HG03432 (cell line): ENCODE measurements at regions not wholly inside any gene's neighbourhood (a gene's known extent, or its start where the extent isn't known, plus 50 kb on each side); places are given as distances from the start of the nearest gene placed in this dataset.
A peak's percentile ranks its signal among the peaks of the same experiment; 100 is the strongest.

Source experiments
- ATAC-seq: cut with Tn5 transposase; IDR thresholded peaks from one replicate; pipeline ENCODE4 v1.9.1; 2021; ENCODE audit warnings: mild to moderate bottlenecking, moderate library complexity; ENCODE audit not compliant: unreplicated experiment

DNA sequence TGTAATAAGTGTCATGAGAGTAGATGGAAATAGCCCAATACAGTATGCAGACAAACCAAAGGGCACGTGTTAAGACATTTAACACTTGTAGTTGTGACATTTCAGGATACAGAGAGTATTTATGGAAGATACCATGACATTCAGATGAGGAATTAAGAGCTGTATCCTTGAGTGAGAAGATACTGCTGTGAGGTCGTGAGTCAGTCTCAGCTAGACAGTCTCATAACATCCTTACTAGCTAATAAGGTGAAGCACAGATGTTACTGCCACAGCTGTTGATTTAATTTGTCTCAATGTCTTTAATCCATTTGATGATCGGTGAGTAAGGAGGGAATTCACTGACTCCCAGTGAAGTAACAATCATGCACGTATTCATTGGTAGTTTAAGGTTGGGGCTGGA lies 288.0 kb upstream of the AKR1E2 start:
- ATAC-seq = no peak

DNA sequence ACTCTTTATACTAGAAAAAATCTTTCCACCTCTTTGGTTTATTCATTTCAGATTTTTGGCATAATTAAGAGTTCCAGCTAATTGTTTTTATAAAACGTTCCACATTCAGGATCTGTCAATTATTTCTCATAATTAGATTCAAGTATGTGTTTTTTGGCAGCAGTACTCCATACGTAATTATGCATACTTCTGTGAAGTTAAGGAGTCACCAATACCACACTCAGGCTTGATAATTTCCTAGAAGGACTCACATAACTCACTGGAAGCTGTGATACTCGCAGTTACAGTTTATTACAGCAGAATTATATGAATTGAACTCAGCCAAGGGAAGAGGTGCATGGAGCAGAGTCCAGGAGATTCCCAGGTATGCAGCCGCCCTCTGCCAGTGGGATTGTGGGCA lies 290.5 kb upstream of the AKR1E2 start:
- ATAC-seq = no peak

DNA sequence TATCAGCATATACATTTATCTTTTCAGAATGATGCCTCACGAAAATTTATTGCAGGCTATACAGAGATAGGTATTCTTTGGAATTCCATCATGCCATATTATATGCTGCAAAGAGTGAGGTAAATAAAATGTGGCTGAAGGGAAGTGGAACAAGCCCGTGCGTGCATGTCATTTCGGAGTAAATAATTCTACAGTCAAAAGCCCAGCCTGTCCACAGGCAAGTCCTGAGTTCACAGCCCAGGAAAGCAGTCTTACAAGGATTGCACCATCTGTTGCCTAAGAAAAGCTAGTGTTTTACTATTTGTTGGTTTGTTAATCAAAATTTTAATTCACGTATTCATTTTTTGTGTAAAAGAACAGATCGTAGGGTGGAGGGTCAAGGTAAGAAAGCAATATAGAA lies 292.4 kb upstream of the AKR1E2 start:
- no peak for ATAC-seq

GRCh38 chr10:4532976-4533375 lies 293.0 kb upstream of the AKR1E2 start:
- ATAC-seq = no peak

- ATAC-seq = no peak
Measured at GRCh38 chr10:4532467-4532866, 293.5 kb upstream of the AKR1E2 start.

DNA sequence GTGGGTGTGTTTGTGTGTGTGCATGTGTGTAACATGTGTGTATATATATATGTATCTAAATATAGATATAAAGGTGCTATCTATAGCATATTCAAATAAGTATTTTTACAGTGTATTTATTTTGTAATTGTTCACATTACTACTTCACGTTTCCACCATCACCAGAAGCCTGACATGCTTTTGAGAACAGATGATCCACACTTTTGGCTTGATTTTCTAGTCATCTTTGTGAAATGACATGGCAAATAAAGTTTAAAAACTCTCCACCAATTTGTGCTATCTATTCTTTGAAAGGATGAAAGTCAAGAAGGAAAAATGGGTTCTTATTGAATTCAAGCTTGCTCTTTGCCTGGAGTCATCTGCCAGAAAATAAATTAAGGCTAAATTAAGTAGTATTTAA lies 294.0 kb upstream of the AKR1E2 start:
- ATAC-seq = no peak

DNA sequence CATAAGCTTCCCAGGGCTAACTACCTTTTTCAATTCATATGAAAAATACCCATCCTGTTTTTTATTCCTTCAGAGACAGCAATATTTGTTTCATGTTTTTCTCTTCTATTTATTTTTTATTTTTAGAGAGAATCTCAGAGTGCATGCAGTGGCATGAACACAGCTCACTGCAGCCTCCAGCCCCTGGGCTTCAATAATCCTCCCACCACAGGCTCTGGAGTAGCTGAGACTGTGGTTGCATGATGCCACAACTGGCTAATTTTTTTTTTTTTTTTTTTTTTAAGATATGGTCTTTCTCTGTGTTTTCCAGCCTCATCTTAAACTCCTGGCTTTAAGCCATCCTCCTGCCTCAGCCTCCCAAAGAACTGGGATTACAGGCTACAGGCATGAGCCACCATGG lies 296.7 kb upstream of the AKR1E2 start:
- ATAC-seq = no peak

DNA sequence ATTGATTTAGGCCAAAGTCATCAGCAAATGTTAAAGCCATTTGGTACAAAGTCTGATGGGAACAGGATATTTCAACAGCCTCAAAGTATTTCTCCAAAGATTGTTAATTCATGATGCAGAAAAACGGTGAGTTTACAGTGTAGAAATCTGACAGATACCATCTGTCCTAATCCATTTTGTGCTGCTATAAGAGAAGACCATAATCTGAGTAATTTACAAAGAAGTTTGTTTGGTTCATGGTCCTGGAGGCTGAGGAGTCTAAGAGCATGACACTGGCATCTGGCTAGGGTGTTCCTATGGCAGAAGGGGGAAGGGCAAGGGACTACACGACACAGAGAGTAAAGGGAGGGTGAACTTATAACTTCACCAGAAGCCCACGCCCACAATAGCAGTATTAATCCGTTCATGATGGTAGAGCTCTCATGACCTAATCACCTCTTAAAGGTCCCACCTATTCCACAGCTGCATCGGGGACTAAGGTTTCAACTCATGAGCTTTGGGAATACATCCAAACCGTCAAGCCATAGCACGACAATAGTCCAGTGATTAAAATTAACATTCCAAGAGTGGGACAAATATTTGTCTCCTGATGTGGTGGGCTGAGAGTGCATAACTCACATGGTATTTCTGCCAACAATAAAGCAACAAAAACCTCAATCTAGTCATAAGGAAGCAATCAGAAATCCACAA lies 298.6 kb upstream of the AKR1E2 start:
- no peak for ATAC-seq

DNA sequence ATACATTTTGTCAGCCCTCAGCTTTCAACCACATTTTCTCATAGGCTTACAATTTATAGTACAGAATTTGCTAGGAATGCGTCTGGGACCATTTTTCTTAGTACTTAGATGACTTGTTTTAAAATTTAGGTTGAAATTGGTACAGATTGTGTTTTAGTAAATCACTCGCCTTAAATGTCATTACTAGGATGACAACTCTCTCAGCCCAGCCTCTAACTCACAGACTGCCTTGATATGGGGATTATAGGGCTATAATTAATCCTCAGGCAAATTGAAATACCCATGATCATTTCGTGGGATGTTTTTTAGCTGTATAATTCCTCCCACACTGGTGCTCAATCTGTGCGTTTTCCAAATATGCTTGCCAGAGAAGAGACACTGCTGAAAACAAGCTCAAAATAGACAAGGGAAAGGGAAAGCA lies 299.7 kb upstream of the AKR1E2 start:
- ATAC-seq = no peak

DNA sequence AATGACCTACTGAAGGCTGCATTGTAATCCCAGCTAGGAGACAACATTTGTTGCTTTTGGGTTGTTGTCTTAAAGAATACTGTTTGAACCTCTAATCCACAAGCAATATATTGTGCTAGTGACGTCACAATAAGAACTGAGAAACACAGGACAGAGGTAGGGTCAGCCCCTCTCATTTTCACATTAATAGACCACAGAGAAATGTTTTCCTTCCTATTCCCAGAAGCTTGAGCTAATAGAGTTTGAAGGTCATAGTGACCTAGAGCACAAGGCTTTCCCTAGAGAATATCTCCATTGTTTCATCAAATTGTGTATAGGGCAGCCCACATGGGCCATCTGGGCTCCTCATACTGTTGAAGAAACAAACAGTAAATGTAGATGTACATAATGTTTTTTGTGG lies 300.9 kb upstream of the AKR1E2 start:
- no peak for ATAC-seq

GRCh38 chr10:4522296-4523000 lies 303.6 kb upstream of the AKR1E2 start:
- ATAC-seq = peak; percentile 90

DNA sequence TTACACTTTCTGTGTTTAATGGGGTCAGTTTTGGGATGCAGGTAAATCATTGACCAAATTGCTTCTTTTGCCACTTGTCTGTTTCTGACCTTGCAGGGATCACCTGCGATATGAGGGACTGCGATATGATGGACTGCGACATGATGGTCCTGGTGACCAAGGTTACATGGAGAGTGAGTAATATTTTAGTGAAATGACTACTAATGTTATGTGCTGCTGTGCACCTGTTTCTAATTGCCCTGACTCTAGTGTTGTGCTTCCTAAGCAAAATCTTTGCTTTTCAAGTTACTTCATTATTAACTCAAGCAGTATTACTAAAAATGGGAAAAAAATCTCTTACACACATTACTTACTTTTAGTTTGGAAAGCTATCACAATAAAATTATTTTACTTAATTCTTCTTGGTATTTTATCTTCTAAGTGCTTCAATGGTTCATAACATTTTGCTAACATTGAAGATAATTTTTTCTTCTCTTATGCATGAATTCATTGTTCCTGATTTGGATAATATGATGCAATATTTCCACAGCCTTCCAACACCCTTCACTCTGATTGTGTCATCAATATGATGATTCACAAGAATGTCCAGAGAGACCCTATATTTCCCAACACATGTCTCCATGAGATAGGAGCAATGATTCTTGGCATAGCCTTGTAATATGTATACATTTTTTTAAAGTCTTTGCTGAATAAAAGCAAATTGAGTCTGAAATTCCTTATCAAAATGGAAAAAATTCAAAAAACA lies 306.2 kb upstream of the AKR1E2 start:
- no peak for ATAC-seq

DNA sequence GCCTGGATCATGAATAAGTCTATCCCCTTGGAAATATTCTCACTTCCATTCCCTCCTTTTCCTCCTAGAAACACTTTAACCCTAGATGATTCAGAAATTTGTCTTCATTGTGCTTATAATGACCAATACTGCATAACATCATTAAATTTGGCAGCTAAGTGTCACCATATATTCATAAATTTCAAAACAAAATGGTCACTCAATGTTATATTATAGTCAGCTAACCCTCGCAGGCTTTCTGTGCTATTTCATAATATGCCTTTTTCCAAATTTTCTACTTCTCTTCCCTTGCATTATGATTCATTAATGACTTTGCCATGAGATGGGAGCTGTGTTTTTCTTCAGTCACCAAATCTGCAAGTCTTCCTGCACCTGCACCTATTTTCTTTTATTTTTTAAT lies 308.3 kb upstream of the AKR1E2 start:
- ATAC-seq = no peak

GRCh38 chr10:4515721-4516120 lies 310.3 kb upstream of the AKR1E2 start:
- no peak for ATAC-seq

DNA sequence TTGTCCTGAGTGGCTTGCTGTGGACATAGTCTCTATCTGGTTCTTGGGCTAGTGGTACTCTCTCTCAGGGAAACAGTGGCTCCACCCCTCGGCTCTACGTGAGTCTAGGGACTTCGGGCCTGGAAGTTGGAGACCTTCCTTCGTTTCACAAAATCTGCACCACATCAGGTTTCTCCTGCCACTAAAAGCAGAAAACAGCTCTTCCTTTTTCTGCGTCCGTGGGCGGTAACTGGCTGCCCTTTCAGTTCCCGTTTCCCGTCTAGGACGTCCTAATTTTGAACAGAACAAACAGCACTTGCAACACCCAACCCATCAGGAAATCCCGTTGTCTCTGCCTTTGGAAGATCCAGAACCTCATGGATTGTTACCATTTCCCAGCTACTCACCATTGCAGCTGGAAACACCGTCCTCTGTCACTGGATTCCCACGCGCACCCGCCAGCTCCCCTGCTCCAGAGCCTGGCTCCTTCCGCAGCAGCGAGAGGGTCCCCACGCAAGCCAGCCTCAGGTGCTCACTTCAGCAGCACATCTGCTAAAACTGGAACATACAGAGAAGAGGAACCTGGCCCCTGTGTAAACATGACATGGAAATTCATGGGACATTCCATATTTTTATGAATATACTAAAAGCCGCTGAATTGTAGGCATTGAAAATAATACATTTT lies 311.4 kb upstream of the AKR1E2 start:
- peak; percentile 84 for ATAC-seq

DNA sequence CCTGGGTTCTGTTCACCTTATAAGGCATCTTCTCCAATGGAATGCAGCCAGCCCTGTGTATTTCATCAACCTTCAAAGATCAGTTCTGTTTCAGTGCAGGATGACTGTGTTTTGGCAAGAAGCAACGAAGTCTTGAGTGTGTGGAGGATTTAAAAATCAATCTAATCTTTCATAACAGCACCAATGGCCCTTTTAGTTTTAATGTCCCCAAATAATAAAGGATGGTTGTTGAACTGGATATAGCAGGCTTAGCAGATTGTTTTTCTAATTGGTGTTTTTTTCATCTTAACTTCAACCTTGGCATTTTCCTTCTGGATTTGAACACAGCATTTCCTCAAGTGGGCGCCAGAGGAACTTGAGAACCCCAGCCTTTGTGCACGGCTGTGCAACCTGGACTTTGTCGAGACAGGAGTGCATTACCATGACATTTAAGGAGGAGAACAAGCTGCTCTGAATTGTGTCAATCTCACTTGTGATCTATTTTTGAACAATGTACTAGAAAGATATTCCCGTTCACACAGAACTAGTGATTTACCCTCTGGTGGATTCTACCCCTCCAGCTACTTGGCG lies 313.3 kb upstream of the AKR1E2 start:
- no peak for ATAC-seq

DNA sequence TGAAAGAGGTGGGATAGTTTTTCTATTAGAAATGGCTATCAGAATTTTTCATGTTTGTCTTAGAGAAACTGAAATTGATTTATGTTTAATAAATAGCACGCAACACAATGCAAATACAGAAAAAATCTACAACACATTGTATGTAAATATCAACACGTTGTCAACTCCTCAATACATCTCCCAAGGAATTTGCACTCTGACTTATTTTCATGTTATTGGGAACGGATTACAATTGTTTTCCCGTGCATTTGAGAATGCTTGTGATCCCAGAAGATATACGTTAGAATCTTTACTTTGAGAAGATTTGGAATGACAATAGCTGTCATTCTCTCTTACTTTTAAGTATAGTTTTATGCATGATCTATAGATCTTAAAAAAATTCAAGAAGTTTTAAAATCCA lies 313.8 kb upstream of the AKR1E2 start:
- ATAC-seq = no peak

GRCh38 chr10:4511509-4511908 lies 314.5 kb upstream of the AKR1E2 start:
- no peak for ATAC-seq

GRCh38 chr10:4509405-4509804 lies 316.6 kb upstream of the AKR1E2 start:
- no peak for ATAC-seq

GRCh38 chr10:4506095-4506494 lies 319.9 kb upstream of the AKR1E2 start:
- ATAC-seq = no peak

GRCh38 chr10:4504550-4504949 lies 321.5 kb upstream of the AKR1E2 start:
- ATAC-seq = no peak
